ENCODE measurements at regions not wholly inside any gene's neighbourhood (a gene's known extent, or its start where the extent isn't known, plus 50 kb on each side); places are given as distances from the start of the nearest gene placed in this dataset.

GRCh38 chr9:117932585-117932984 lies 228.4 kb downstream of the TLR4 start:
- TF ChIP-seq ZC3H10 (CRISPR knock-in tag; IDR thresholded peaks at IDR 0.05) (no peak), SNAI2 (CRISPR knock-in tag; IDR thresholded peaks at IDR 0.05) (no peak), OSR1 (CRISPR knock-in tag; IDR thresholded peaks at IDR 0.05) (no peak), ZFP3 (CRISPR knock-in tag; IDR thresholded peaks at IDR 0.05) (no peak), RARB (CRISPR knock-in tag; IDR thresholded peaks at IDR 0.05) (no peak), ZNF8 (CRISPR knock-in tag; IDR thresholded peaks at IDR 0.05) (no peak), BACH2 (CRISPR knock-in tag; IDR thresholded peaks at IDR 0.05; ENCODE audit: borderline replicate concordance) (no peak), ZFP30 (CRISPR knock-in tag; IDR thresholded peaks at IDR 0.05) (no peak), ZNF565 (CRISPR knock-in tag; conservative IDR thresholded peaks at IDR 0.05; ENCODE audit: low read depth) (no peak), ZNF70 (CRISPR knock-in tag; IDR thresholded peaks at IDR 0.05) (no peak), TOX (CRISPR knock-in tag; IDR thresholded peaks at IDR 0.05; ENCODE audit: borderline replicate concordance) (no peak), CSDC2 (CRISPR knock-in tag; IDR thresholded peaks at IDR 0.05) (no peak)
